M059J (cell line): ENCODE measurements at regions not wholly inside any gene's neighbourhood (a gene's known extent, or its start where the extent isn't known, plus 50 kb on each side); places are given as distances from the start of the nearest gene placed in this dataset.

Experiments used
- DNase-seq: peaks from one replicate; pipeline ENCODE4 v3.0.0-alpha.2; 2012; ENCODE audit warnings: low read depth

DNA sequence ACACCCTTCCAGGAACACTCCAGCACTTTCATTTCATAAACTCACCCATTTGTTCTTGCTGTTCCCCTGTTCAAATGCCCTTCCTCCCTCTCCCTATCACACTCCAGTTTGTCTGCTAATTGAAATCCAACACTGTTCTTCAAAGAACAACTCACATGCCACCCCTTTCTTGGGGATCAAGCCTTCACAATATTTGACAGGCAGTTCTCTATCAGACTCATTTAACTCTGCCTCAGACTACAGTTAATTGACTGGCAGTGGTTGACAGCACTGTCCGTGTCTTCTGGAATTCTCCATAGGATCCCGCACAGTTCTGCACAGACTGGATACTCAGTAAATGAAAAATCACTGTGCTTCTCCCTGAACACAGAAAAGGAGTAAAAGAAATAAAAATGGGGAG, 87.8 kb downstream of the PMP22 start:
- no peak for DNase-seq

DNA sequence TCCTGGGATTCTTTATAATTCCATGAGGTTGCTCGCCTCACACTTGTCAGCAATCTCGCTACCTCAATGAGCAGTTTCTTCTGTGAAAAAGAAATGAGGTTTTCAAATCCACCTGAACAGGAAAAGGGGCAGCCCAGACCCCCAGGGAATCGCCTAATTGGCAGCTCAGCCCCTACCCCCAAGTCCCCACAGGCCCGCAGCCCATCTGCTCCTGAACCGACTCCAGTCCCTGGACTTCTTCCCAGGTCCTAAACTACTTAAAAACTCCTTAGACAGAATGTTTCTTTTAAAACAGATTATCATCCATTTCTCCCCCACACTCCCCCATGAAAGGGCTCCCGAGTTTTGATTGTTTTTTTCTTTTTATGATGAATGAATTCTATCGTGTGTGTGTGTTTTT, 89.8 kb downstream of the PMP22 start:
- DNase-seq = no peak

DNA sequence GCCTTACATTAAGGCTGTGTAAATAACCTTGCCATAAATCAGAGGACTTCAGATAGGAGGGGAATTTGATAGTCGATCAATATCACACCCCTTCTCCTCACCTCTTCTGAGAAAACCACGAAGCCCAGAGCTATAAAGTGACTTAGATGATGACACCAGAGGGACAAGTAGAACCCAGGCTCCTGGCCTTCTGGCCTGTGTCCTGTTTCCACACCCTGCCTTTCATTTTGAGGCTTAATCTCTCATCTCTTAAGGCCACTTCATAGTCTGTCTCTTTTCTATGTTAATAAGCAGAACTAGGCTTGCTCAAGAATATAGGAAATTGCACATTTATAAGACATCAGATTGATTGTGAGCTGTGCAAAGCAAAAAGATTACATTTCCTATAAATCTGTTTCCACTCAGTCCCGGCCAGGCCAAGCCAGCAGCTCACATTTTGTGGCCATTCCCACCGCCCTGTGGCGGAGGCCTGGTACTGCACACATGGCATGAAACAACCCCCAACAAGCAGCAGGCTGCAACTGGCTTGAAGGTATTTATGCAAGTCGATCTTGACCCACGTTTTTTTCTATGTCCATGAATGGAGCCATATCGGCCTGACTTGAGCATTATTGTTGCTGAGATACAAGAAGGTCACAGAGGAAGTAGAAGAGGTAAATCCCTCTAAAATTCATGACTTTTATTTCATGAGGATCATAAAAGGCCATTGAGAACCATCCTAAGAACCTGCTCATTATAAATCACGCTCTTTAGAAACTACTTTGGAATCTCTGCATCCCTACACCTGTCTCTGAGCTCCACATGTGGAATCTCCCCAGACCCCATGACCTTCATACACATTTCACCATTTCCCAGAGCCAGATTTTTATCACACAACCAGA, 93.7 kb downstream of the PMP22 start:
- peak; percentile 55 for DNase-seq

DNA sequence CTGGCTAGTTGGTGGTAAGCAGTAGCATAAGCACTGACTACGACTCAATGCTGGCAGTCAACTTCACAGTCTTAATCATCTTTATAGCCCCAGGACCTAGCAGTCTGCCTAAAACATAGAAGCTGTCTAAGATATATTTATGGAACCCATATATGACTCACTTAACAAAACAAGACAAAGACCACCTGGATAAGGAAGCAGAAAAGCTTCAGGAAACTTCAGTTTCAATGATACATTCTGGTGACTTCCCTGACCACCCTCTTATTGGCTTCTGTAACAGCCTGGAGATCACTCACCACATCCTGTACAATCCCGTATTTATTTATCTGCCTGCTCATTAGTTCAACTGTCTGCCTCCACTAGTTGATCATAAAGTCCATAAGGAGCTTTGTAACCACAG, 95.5 kb downstream of the PMP22 start:
- peak; percentile 79 for DNase-seq

GRCh38 chr17:15168379-15168778, 96.7 kb downstream of the PMP22 start:
- no peak for DNase-seq

- no peak for DNase-seq
Measured at GRCh38 chr17:15161395-15161794, 103.7 kb downstream of the PMP22 start.

- peak; percentile 13 for DNase-seq
Measured at GRCh38 chr17:15157051-15157450, 108.1 kb downstream of the PMP22 start.

GRCh38 chr17:15154618-15155017, 110.5 kb downstream of the PMP22 start:
- DNase-seq = no peak

GRCh38 chr17:15145621-15146020, 119.5 kb downstream of the PMP22 start:
- DNase-seq = no peak

- DNase-seq = no peak
Measured at GRCh38 chr17:15143524-15143923, 121.6 kb downstream of the PMP22 start.

DNA sequence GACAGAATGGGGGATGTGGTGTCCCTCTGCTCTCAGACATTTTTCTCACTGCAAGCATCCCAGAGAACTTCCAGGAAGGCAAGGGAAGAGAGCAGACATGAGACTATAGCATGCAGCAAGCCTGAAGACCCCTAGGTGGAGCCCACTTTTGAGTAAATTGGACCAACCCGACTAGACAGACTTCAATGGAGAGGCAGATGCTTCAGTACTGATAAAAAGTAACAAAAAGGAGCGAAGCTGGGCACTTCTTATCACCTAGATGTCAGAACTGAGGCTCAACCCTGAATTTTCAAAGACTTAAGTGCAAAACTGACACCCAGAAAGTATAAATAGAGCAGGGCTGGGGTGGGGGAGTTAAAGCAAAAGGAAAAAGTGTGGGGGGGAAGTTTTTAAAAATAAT, 130.8 kb downstream of the PMP22 start:
- DNase-seq = no peak

DNA sequence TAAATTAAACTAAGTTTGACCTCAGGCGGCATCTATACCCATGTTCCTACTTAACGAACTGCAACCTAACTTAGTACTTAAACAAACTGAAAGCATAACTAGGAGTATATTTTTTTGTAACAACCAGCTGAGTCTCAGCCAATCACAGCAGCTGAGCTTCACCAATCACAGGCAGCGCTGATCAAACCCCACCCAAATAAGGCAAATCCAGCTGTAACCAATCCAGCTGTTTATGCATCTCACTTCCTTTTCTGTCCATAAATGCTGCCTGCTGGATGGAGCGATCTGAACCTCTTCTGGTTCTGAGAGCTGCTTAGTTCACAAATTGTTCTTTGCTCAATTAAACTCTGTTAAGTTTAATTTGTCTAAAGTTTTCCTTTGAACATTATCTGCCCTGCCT, 131.3 kb downstream of the PMP22 start:
- no peak for DNase-seq

DNA sequence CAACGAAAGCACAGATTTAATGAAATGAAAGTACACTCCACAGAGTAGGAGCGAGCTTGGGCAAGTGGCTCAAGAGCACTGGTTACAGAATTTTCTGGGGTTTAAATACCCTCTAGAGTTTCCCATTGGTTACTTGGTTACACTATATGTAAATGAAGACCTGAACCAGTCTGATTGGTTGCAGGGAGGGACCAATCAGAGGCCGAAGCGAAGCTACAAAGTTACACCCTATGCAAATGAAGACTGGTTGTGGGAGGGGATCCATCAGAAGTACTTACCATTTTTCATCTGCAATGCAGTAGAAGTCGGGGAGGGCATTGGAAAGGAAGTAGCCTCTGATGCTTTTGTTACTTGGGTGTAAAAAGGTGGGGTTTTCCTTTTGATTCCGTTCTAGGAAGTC, 132.0 kb downstream of the PMP22 start:
- DNase-seq = no peak

- DNase-seq = no peak
Measured at GRCh38 chr17:15130426-15130825, 134.7 kb downstream of the PMP22 start.

DNA sequence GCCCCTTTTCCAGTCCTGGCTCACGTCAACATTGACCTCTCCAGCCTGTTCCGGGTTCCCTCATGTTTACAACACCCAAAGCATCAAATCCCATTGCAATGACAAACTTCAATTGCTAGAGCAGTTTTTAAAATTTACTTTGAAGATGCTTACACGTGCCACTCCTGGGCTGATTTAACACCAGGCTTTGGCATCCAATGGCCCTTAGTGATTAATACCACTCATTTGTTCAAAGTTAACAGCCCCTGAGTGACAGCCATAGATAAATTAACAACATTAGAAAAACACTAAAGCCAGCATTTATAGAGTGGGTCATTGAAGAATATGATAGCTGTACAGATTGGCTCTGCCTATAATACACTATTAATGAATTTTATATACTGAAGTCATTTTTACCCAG, 135.1 kb downstream of the PMP22 start:
- DNase-seq = no peak

DNA sequence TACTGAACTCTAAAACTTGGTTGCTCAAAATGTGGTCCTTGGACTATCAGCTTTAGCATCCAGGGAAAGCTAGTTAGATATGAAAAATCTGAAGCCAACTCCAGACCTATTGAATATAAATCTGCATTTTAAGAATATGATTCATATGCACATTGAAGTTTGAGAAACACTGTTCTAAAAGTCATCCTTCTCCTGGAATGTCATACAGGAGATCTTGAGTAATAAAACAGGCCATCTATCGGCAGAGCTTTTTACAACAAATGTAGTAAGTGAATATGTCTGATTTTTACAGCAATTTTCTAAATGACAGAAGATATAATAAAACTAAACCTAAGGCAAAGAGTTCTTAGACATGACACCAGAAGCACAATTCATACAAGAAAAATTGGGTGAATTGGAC, 140.4 kb downstream of the PMP22 start:
- no peak for DNase-seq

DNA sequence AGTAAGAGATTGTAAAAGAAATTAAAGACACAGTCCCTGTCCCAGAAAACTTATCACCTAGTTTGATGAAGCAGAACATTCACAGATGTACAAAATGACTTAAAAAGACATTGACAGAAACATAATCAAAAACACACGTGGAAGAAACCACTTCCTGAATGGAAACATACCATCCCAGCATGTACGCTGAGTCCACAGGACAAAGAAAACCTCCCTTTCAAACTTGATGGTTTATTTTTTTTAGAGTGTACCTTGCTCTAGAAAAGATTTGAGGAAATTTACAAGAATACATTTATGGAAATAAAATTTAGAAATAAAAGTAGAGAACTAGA, 140.9 kb downstream of the PMP22 start:
- no peak for DNase-seq

- DNase-seq = peak; percentile 27
Measured at GRCh38 chr17:15123593-15124263, 141.4 kb downstream of the PMP22 start.

GRCh38 chr17:15122857-15123256, 142.3 kb downstream of the PMP22 start:
- DNase-seq = no peak

- no peak for DNase-seq
Measured at GRCh38 chr17:15121426-15121825, 143.7 kb downstream of the PMP22 start.

GRCh38 chr17:15119968-15120367, 145.2 kb downstream of the PMP22 start:
- DNase-seq = no peak

GRCh38 chr17:15117239-15117638, 147.9 kb downstream of the PMP22 start:
- DNase-seq = no peak

DNA sequence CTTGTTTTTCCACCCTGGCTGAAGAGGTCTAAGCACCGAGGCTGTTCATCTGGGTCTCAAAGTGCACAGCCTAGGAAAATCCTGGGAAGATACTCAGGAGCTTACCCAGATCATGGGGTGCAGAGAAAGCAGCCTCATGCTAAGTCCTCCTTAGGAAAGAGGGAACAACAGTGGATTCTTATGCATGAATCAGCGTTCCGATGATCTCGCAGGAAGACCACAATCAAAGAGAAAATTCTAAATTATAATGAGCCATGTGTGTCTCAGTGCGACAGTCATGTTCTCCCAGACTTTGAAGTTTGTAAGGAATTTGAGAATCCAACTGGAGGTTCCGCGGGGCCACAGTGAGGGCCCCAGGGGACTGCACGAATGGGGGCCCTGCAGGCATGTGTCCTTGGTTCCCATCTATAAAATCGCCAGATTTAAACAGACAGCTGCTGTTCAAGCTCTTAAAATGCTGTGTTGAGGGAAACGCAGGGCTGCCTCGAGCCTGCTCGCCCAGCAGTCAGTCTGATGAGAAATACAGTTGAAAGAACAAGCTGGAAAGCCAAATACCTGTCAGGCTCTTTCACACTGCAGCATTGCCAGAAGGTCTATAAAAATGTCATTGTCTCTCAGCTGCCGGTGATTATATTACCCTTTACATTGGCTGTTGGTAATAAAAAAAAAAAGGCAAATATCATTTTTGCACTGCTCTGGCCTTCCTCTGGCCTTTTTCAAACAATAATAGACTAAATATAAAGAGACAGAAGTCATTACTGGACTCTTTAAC, 152.1 kb downstream of the PMP22 start:
- DNase-seq = no peak
